HEK293 (cell line): ENCODE measurements at regions not wholly inside any gene's neighbourhood (a gene's known extent, or its start where the extent isn't known, plus 50 kb on each side); places are given as distances from the start of the nearest gene placed in this dataset.
"Not testable (repeated sequence)": the region's sequence is repeated elsewhere in the genome, so short reads cannot be mapped to it uniquely, and the experiment has no call there.

Source experiments
- CTCF ChIA-PET: fragments of 350-600 bp; formaldehyde crosslinking; extraction: SDS; loops from one replicate; lab custom pipeline; 2021; ENCODE audit warnings: antibody characterized with exemption; lab: Yijun Ruan, JAX
- POLR2A ChIA-PET: fragments of 300-600 bp; formaldehyde crosslinking; extraction: SDS; loops from one replicate; lab custom pipeline; 2020; ENCODE audit warnings: antibody characterized with exemption, inconsistent platforms; lab: Yijun Ruan, JAX
- H3K27ac ChIP-seq: fragments of 200-500 bp; sonication (Bioruptor generic); 2 replicates; pipeline ENCODE4 v1.5.1; 2014; ENCODE audit warnings: low read depth, low read length, control low read depth, inconsistent platforms; ENCODE audit errors: extremely low read depth
- H3K36me3 ChIP-seq, 2 experiments: fragments of 200-500 bp in 1 of 2; sonication (Bioruptor generic) in 1 of 2; 1 replicate in 1 of 2; 2 replicates in 1 of 2; pipeline ENCODE4 v1.5.1; 2014 to 2017; ENCODE audit warnings: inconsistent platforms in 2 of 2, low read length in 2 of 2; ENCODE audit not compliant: control insufficient read depth in 2 of 2, insufficient read depth in 1 of 2
- H3K4me1 ChIP-seq: fragments of 200-500 bp; sonication (Bioruptor generic); 2 replicates; pipeline ENCODE4 v1.5.1; 2014; ENCODE audit warnings: mild to moderate bottlenecking, low read length, inconsistent platforms; ENCODE audit not compliant: control insufficient read depth, insufficient read depth
- H3K4me3 ChIP-seq: 2 replicates; pipeline ENCODE4 v1.5.1; 2011; ENCODE audit warnings: low read depth, mild to moderate bottlenecking, control low read depth, low read length, moderate library complexity
- H3K9me3 ChIP-seq: fragments of 200-500 bp; sonication (Bioruptor generic); 2 replicates; pipeline ENCODE4 v1.5.1; 2014; ENCODE audit warnings: low read depth, low read length, inconsistent platforms; ENCODE audit not compliant: control insufficient read depth, insufficient read depth
- GLIS2 ChIP-seq: fragments of 450-650 bp; formaldehyde crosslinking; IDR thresholded peaks from 2 replicates; pipeline ENCODE4 v1.5.1; 2016; ENCODE audit warnings: missing biosample characterization, missing genetic modification characterization
- MYNN ChIP-seq: fragments of 450-650 bp; formaldehyde crosslinking; IDR thresholded peaks from 2 replicates; pipeline ENCODE4 v1.5.1; 2016; ENCODE audit warnings: missing biosample characterization, missing genetic modification characterization, borderline replicate concordance
- MZF1 ChIP-seq: fragments of 450-650 bp; formaldehyde crosslinking; IDR thresholded peaks from 2 replicates; pipeline ENCODE4 v1.5.1; 2017; ENCODE audit warnings: missing biosample characterization, missing genetic modification characterization, borderline replicate concordance
- ZFP3 ChIP-seq: fragments of 450-650 bp; formaldehyde crosslinking; IDR thresholded peaks from 2 replicates; pipeline ENCODE4 v1.5.1; 2016; ENCODE audit warnings: low read depth, missing biosample characterization, missing genetic modification characterization
- ZFP37 ChIP-seq: fragments of 450-650 bp; formaldehyde crosslinking; IDR thresholded peaks from 2 replicates; pipeline ENCODE4 v1.5.1; 2016; ENCODE audit warnings: missing biosample characterization, missing genetic modification characterization
- ZNF16 ChIP-seq: fragments of 450-650 bp; formaldehyde crosslinking; IDR thresholded peaks from 2 replicates; pipeline ENCODE4 v1.5.1; 2016; ENCODE audit warnings: low read depth, missing biosample characterization, missing genetic modification characterization
- ZNF211 ChIP-seq: fragments of 450-650 bp; formaldehyde crosslinking; IDR thresholded peaks from 2 replicates; pipeline ENCODE4 v1.5.1; 2016; ENCODE audit warnings: low read depth, missing biosample characterization, missing genetic modification characterization
- ZNF354C ChIP-seq: fragments of 450-650 bp; formaldehyde crosslinking; IDR thresholded peaks from 2 replicates; pipeline ENCODE4 v1.5.1; 2016; ENCODE audit warnings: missing biosample characterization, missing genetic modification characterization, low read depth, borderline replicate concordance
- ZNF433 ChIP-seq: fragments of 450-650 bp; formaldehyde crosslinking; IDR thresholded peaks from 2 replicates; pipeline ENCODE4 v1.5.1; 2016; ENCODE audit warnings: missing biosample characterization, missing genetic modification characterization, low read depth
- ZNF501 ChIP-seq: fragments of 450-650 bp; formaldehyde crosslinking; IDR thresholded peaks from 2 replicates; pipeline ENCODE4 v1.5.1; 2016; ENCODE audit warnings: missing biosample characterization, missing genetic modification characterization
- ZNF654 ChIP-seq: fragments of 450-650 bp; formaldehyde crosslinking; IDR thresholded peaks from 2 replicates; pipeline ENCODE4 v1.5.1; 2016; ENCODE audit warnings: low read depth, missing biosample characterization, missing genetic modification characterization
- ZNF768 ChIP-seq: fragments of 450-650 bp; formaldehyde crosslinking; IDR thresholded peaks from 2 replicates; pipeline ENCODE4 v1.5.1; 2018; ENCODE audit warnings: missing biosample characterization, mild to moderate bottlenecking, missing genetic modification characterization
- ZNF785 ChIP-seq: fragments of 450-650 bp; formaldehyde crosslinking; IDR thresholded peaks from 2 replicates; pipeline ENCODE4 v1.5.1; 2016; ENCODE audit warnings: missing biosample characterization, missing genetic modification characterization
- ZNF837 ChIP-seq: fragments of 450-650 bp; formaldehyde crosslinking; IDR thresholded peaks from 2 replicates; pipeline ENCODE4 v1.5.1; 2016; ENCODE audit warnings: missing biosample characterization, missing genetic modification characterization
- ZSCAN16 ChIP-seq: fragments of 450-650 bp; formaldehyde crosslinking; IDR thresholded peaks from 2 replicates; pipeline ENCODE4 v1.5.1; 2016; ENCODE audit warnings: missing biosample characterization, missing genetic modification characterization
- TF ChIP-seq, protein P1 (sequence below): fragments of 450-650 bp; formaldehyde crosslinking; IDR thresholded peaks from 2 replicates; pipeline ENCODE4 v1.5.1; 2016; ENCODE audit warnings: missing biosample characterization, missing genetic modification characterization
- TF ChIP-seq, protein P2 (sequence below): fragments of 450-650 bp; IDR thresholded peaks from 2 replicates; pipeline ENCODE4 v1.5.1; 2018; ENCODE audit warnings: missing biosample characterization, mild to moderate bottlenecking, missing genetic modification characterization
- TF ChIP-seq, protein P3 (sequence below): fragments of 450-650 bp; formaldehyde crosslinking; IDR thresholded peaks from 2 replicates; pipeline ENCODE4 v1.5.1; 2016; ENCODE audit warnings: missing biosample characterization, missing genetic modification characterization
- TF ChIP-seq, protein P4 (sequence below): fragments of 450-650 bp; formaldehyde crosslinking; IDR thresholded peaks from 2 replicates; pipeline ENCODE4 v1.5.1; 2016; ENCODE audit warnings: missing biosample characterization, missing genetic modification characterization
- TF ChIP-seq, protein P5 (sequence below): fragments of 450-650 bp; formaldehyde crosslinking; IDR thresholded peaks from 2 replicates; pipeline ENCODE4 v1.5.1; 2016; ENCODE audit warnings: missing biosample characterization, missing genetic modification characterization

DNA sequence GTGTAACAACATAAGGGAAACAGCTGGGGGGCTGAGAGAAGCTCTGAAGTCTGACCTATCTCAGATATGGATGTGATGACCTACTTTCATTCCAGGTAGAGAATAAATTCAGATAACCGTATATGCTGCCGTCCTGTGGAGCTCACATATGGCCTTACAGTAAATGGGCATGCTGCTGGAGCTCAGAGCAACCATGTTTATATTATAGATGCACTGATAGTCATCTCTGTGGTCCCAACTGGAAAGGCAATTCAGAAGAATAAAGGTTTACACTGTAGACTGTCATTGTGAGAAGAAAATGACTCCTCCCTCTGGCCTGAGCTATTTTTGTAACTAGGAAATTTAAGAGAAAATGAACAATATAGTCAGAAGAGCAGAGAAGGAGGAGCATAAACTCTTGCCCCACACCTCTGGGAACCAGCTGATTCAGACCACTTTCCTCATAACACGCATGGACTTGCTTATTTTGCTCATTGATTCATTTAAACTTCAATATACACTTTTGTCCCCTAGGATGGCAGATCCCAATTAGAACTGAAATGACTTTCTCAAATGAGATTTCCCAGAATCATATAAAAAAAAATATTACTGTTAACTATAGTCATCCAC is 69.9 kb upstream of the NXPH1 start (continued):
- TF ChIP-seq, protein P1, sequence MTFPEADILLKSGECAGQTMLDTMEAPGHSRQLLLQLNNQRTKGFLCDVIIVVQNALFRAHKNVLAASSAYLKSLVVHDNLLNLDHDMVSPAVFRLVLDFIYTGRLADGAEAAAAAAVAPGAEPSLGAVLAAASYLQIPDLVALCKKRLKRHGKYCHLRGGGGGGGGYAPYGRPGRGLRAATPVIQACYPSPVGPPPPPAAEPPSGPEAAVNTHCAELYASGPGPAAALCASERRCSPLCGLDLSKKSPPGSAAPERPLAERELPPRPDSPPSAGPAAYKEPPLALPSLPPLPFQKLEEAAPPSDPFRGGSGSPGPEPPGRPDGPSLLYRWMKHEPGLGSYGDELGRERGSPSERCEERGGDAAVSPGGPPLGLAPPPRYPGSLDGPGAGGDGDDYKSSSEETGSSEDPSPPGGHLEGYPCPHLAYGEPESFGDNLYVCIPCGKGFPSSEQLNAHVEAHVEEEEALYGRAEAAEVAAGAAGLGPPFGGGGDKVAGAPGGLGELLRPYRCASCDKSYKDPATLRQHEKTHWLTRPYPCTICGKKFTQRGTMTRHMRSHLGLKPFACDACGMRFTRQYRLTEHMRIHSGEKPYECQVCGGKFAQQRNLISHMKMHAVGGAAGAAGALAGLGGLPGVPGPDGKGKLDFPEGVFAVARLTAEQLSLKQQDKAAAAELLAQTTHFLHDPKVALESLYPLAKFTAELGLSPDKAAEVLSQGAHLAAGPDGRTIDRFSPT: no peak
- no peak for TF ChIP-seq GLIS2 (tag by site-specific recombination)
- TF ChIP-seq, protein P2, sequence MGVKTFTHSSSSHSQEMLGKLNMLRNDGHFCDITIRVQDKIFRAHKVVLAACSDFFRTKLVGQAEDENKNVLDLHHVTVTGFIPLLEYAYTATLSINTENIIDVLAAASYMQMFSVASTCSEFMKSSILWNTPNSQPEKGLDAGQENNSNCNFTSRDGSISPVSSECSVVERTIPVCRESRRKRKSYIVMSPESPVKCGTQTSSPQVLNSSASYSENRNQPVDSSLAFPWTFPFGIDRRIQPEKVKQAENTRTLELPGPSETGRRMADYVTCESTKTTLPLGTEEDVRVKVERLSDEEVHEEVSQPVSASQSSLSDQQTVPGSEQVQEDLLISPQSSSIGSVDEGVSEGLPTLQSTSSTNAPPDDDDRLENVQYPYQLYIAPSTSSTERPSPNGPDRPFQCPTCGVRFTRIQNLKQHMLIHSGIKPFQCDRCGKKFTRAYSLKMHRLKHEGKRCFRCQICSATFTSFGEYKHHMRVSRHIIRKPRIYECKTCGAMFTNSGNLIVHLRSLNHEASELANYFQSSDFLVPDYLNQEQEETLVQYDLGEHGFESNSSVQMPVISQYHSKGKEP (tag by site-specific recombination): no peak
- TF ChIP-seq ZNF785 (tag by site-specific recombination): no peak
- no peak for TF ChIP-seq MYNN (tag by site-specific recombination)
- no peak for TF ChIP-seq ZNF433 (tag by site-specific recombination)
- TF ChIP-seq, protein P3, sequence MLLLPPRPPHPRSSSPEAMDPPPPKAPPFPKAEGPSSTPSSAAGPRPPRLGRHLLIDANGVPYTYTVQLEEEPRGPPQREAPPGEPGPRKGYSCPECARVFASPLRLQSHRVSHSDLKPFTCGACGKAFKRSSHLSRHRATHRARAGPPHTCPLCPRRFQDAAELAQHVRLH (tag by site-specific recombination): no peak
- TF ChIP-seq, protein P4, sequence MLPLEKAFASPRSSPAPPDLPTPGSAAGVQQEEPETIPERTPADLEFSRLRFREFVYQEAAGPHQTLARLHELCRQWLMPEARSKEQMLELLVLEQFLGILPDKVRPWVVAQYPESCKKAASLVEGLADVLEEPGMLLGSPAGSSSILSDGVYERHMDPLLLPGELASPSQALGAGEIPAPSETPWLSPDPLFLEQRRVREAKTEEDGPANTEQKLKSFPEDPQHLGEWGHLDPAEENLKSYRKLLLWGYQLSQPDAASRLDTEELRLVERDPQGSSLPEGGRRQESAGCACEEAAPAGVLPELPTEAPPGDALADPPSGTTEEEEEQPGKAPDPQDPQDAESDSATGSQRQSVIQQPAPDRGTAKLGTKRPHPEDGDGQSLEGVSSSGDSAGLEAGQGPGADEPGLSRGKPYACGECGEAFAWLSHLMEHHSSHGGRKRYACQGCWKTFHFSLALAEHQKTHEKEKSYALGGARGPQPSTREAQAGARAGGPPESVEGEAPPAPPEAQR: no peak
- TF ChIP-seq ZSCAN16 (tag by site-specific recombination): no peak
- no peak for TF ChIP-seq ZNF16 (tag by site-specific recombination)
- TF ChIP-seq ZFP37 (tag by site-specific recombination): no peak
- TF ChIP-seq ZFP3 (tag by site-specific recombination): no peak
- TF ChIP-seq ZNF354C (tag by site-specific recombination): no peak

DNA sequence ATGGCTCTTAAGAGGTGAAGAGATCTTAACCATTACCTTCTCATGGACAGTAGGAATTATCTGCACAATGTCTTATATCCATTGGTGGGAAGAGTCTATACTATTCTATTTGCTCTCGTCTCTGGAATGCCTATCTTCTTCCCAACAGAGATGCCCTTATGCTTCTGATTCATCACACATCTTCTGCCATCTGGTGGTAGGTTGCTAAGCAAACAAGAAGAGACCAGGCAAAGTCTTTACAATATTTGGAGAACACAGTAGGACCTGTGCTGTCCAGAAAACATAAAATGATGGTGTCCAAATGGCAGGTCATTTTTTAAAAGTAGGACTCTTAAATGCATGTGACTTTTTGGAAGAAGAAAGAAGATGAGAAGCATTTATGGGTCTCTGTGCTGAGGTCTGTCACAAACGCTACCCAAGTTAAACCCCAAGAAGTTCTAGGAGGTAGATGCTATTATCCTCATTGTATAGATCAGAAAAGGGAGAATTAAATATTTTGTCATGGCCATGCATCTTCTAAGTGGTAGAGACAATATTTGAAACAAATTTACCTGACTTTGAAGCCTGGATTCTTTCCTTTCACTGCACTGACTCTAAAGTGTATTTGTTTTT is 67.8 kb upstream of the NXPH1 start:
- Histone ChIP-seq H3K4me3 (no peak overlapping the region), H3K27ac (no peak overlapping the region), H3K36me3 (no peaks in the 10 kb centered on the region), H3K9me3 (no peaks in the 10 kb centered on the region), H3K4me1 (no peaks in the 10 kb centered on the region)
- POLR2A ChIA-PET: no interaction called here
- CTCF ChIA-PET: interaction anchor here (0.6 to 1.4 kb wide), 4 partner anchors 13 to 1266 kb away, joined by 3 to 6 read pairs (median 3); no protein-coding TSS in a partner anchor
- TF ChIP-seq, protein P5, sequence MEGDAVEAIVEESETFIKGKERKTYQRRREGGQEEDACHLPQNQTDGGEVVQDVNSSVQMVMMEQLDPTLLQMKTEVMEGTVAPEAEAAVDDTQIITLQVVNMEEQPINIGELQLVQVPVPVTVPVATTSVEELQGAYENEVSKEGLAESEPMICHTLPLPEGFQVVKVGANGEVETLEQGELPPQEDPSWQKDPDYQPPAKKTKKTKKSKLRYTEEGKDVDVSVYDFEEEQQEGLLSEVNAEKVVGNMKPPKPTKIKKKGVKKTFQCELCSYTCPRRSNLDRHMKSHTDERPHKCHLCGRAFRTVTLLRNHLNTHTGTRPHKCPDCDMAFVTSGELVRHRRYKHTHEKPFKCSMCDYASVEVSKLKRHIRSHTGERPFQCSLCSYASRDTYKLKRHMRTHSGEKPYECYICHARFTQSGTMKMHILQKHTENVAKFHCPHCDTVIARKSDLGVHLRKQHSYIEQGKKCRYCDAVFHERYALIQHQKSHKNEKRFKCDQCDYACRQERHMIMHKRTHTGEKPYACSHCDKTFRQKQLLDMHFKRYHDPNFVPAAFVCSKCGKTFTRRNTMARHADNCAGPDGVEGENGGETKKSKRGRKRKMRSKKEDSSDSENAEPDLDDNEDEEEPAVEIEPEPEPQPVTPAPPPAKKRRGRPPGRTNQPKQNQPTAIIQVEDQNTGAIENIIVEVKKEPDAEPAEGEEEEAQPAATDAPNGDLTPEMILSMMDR (tag by site-specific recombination): peak; percentile 16; the same call in 1 of the 2 replicates
- TF ChIP-seq ZNF501 (tag by site-specific recombination) (no peak), ZNF768 (tag by site-specific recombination) (no peak), MZF1 (tag by site-specific recombination) (no peak), ZNF837 (tag by site-specific recombination) (no peak), ZNF211 (no peak), ZNF654 (tag by site-specific recombination) (peak; percentile 42)

DNA sequence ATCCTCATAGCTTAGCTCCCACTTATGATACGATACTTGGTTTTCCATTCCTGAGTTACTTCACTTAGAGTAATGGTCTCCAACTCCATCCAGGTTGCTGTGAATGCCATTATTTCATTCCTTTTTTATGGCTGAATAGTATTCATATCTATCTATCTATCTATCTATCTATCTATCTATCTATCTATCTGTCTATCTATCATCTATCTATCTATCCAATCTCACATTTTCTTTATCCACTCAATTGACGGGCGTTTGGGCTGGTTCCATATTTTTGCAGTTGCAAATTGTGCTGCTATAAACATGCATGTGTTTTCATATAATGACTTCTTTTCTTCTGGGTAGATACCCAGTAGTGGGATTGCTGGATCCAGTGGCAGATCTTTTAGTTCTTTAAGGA is 65.4 kb upstream of the NXPH1 start:
- H3K4me3 ChIP-seq, H3K4me1 ChIP-seq, POLR2A ChIA-PET, H3K9me3 ChIP-seq, H3K36me3 ChIP-seq, H3K27ac ChIP-seq, CTCF ChIA-PET: not testable (repeated sequence)
